Body of pancreas (tissue), 4 donors: ENCODE measurements at regions not wholly inside any gene's neighbourhood (a gene's known extent, or its start where the extent isn't known, plus 50 kb on each side); places are given as distances from the start of the nearest gene placed in this dataset.

Experiments used
- CTCF ChIP-seq, 7 experiments: fragments of 450-650 bp in 4 of 7; fragments of 200-600 bp in 3 of 7; sonication (generic) in 3 of 7; IDR thresholded peaks; one replicate each; pipeline ENCODE4 v1.5.1; 2016 to 2019; ENCODE audit warnings: antibody characterized with exemption in 7 of 7
- POLR2A ChIP-seq, 3 donors: fragments of 450-650 bp; IDR thresholded peaks; one replicate each; pipeline ENCODE4 v1.6.1; 2016; ENCODE audit warnings: antibody characterized with exemption in 3 of 3, mild to moderate bottlenecking in 2 of 3

GRCh38 chr2:238786379-238786778 lies 61.5 kb upstream of the TWIST2 start:
- no peak for TF ChIP-seq CTCF (IDR thresholded peaks at IDR 0.05)
- no peak for TF ChIP-seq POLR2A (IDR thresholded peaks at IDR 0.05)
